HG02571 (cell line): ENCODE measurements at regions not wholly inside any gene's neighbourhood (a gene's known extent, or its start where the extent isn't known, plus 50 kb on each side); places are given as distances from the start of the nearest gene placed in this dataset.
"Not testable (repeated sequence)": the region's sequence is repeated elsewhere in the genome, so short reads cannot be mapped to it uniquely, and the experiment has no call there.

Experiments used
- ATAC-seq: cut with Tn5 transposase; IDR thresholded peaks from one replicate; pipeline ENCODE4 v1.9.1; 2021; ENCODE audit warnings: mild to moderate bottlenecking, moderate library complexity; ENCODE audit not compliant: unreplicated experiment

DNA sequence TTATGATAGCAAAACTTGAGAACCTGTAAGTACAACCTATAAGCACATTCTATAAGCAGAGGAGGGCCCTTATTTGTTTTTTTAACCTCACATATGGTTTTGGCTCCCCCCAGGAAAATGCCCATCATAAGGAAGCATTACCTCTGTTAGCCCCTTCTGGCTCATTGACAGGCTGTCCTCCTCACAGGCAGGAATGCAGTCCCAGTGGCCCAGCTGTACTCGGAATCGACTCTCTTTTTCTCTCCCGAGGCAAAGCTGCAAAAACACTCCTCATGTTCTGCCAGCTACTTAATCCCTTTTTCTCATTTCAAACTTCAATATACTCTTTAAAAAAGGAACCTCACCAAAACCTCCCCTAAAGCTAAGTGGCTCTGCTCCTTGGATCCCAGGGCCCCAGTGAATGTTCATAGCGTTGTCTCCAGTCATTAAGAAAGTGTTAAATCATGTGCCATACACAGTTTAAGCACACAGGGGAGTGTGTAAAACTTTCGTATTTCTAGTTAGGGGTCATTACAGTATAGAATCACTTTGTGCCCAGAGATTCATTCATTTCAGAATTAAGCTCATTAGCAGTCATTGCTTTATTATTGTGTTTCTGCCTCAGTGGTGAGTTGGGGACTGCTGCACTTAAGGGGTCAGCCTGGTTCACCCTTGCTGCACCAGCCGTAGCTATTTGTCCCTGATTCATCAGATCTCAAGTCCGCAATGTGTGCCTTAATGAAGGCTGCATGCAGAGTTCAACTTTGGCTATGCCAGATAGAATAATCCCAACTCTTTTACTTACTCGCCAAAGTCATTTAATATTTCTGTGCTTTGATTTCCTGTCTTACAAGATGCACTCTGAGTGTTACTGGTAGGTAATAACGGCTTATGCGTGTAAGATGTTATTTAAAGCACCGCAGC is 57.6 kb downstream of the JRKL start:
- ATAC-seq = no peak

DNA sequence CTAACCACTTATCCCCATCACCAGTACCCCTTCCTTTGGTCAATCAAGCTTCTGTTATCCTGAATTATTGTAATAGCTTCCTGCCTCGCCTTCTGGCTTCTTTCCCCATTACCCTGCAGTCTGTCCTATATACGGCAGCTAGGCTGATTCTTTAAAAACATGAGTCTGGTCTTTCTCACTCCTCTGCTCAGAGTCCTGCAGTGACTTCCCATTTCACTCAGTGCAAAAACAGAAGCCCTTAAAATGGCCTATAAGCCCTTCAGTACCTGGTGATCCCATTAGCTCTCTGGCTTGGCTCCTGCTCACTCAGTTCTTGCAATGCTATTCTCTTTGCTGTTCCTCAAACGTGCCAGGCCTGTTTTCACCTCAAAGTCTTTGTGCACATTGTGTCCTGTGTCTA is 58.4 kb downstream of the JRKL start:
- no peak for ATAC-seq

DNA sequence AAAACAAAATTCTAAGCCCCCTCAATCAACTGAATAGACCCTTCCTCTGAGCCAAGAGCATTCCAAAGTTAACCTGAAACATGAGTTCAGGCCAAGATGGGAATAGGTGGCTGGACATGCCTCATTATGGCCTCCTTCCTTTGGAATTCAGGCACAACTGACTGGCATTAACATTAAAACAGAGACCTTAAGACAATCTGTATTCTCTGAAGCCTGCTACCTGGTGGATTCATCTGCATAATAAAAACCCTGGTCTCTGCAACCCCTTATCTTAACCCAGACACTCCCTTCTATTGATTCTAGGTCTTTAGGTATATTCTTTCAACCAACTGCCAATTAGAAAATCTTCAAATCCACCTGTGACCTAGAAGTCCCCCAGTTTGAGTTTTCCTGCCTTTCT is 66.3 kb downstream of the JRKL start:
- no peak for ATAC-seq

DNA sequence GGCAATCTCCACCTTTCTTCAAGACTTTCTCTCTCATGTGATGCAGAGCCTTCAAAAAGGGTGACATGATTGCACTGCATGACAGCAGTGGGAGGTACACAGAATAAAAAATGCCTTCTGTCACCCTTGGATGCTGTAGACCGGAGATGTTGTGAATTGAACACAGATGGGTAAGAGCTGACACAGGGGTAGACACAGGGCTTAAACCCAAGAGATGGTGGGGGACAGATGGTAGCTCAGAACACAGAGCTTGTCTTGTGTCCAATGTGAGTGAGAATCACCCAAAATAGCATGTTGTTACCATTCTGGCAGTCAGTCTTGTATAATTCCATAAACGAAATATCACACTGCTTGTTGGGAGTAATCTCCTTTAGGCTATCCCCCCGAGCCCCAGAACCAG is 69.9 kb downstream of the JRKL start:
- ATAC-seq = no peak

DNA sequence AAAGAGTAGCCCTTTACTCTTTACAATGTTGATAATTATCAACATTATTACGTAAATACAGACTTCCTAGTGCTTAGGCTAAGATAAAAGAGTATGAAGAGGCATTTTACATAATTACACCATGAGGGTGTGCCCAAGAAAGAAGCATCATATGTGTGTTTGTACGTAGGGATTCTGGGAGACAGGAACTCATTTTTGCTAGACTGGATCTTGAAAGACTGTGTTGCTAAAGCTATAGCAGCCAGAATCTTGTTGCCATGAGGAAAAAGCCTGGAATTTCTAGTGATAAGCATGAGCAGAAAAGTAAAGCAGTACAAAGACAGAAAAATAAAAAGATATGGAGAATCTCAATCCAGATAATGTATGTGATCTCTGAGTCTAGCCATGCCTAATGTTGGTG is 72.1 kb downstream of the JRKL start:
- ATAC-seq = no peak

DNA sequence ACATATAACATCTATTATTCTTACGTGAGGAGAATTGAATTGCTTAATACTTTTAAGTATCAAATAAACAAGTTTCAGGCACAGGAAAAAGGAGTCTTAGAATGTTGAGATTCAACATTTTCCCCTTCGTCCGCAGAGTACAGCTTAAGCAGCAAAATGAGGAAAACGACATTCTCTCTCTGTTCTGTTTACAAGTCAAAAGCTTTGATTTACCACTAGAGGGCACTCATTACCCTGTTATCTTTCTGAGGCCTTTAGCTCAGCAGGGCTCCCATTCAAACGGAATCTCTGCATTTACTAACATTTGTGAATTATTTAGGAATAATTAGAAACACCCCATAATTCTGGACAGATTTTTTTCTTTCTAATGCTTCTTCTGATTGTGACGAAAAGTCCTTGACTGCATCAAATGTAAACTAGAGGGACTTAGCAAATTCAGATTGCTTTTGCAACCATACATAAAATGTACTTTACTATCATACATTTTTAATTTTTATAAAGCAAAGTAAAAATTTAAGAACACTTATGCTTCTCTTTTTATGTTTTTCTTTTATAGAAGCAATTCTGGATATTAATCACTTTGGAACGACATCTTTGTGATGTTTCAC is 75.0 kb downstream of the JRKL start:
- peak; percentile 83 for ATAC-seq

DNA sequence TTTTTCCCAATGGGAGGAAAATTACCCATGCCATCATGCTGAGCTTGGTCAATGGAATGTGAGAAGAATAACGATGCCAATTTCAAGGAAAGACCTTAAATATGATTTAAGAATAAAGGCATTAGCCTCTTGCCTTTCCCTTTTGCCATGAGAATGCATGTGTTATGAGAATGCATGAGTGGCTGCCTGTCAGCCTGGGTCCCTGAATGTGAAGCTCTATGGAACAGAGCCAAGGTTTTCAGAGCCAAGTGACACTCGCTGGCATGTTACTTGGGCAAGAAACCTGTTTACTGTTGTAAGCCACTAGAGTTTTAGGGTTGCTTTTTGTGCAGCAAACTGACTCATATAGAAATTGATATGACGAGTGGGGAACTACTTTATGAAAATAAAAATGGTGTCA is 75.7 kb downstream of the JRKL start:
- ATAC-seq = no peak

DNA sequence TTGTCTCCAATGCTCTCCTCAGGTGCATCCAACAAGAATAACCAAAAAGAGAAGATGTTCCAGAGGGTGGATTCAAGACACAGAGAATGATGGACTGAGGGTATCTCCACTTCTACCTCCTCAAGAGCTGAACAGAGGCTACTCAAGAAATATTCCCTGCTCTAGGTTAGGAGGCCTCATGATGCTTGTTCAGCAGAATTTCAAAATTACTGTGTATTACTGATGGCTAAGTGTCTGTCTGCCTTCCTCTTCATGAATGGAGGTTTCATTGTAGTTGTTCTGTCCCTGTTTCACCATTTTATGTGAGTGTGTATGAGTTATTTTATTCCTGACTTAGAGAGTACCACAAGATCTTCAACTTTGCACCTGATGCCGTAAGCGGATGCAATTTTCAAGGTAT is 76.8 kb downstream of the JRKL start:
- no peak for ATAC-seq

DNA sequence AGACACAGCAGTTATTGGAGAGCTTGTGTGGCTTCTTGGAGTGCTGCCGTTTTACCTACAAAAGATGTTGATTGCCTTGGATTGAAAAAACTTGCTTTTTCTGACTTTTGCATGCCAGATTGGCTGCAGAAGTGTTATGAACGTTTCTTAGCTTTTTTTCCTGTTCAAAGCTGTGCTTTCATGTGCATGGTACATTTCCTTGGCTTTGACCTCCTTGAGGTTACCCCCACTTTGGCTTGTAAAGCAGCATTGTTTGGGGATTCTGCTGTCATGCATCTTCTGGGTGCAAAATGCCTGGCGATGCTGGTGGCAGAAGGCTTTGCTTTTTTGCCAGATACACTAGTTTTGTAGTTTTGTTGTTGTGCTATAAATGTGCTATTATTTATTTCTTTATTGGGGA is 80.0 kb downstream of the JRKL start:
- no peak for ATAC-seq

DNA sequence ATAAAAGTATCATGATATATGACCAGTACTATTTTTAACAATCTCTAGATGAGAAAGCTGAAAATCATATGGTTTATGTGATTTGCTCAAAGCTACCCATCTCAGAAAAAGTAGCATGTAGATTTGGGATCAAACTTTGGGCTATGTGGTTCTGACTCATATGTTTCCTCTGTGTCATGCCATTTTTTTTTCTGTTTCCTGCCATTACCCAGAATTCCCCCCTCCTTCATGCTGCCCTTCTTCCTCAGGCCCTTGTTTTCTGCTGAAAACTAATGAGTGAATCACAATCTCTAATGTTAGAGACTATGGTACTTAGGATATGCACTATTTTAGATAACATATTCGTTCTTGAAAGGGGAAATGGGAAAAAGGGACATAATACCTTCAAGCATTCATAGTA is 80.7 kb downstream of the JRKL start:
- ATAC-seq = no peak

DNA sequence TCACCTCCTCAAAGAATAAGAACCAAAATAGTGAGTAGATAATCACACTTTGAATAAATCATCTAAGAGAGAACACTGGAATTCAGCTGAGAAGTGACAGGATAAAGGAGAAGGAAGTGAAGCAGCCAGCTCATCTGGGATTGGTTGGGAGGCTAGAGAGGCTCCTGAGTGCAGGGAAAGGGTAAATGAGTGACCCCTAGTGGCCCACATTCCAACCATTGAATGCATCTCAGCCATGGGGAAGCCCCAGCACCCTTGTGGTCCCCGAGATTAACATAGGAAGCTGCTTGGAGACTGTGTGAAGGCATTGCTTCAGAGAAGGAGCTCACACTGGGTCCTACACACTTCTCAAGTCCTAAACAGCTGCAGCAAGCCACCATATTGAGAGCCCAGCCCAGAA is 82.3 kb downstream of the JRKL start:
- peak; percentile 63 for ATAC-seq

DNA sequence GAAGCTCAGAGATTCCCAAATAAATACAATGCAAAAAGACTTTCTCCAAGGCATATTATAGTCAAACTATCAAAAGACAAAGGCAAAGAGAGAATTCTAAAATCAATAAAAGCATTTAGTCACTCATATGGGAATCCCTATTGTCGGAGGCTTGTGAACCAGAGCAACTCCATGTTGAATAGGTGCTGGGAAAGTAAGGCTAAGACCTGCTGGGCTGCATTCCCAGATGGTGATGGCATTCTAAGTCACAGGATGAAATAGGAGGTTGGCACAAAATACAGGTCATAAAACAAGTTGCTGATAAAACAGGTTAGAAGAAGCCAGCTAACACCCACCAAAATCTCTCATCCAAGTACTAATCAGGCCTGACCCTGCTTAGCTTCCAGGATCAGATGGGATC is 84.5 kb downstream of the JRKL start:
- no peak for ATAC-seq

DNA sequence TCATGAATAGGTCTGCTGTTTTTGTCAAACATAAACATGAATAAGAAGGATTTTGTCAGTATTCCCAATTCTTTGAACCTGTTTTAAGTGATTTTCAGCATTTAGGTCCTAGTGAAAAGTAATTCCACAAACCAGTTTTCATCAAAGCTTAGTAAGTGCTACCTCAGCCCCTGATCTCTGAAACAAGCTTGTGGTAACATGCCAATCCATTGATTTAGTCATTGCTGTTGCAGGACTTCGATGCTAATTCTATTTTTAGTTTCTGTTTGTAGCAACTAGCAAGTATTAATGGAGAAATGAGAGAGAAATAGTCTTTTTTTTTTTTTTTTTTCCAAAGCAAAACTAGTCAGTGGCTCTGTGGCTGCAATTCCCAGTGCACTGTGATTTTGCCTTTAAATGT is 91.4 kb downstream of the JRKL start:
- no peak for ATAC-seq

DNA sequence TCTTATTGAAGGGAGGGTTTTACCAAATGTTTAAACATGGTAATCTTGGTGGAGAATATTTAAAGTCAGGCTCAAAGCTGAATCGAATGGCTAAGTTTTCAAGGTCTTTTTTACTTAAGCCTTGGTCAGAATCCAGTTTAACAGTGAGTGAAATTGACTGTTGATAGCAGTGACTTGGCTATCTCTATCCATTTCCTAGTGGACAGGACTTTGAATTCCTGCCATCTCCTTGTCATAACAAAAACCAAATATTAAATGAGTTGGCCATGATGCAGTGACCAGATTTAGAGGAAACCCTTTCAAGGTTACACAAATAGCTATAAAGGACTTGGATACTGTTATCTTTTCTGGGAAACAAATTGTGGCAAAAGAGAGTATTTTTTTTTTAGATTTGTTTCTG is 92.0 kb downstream of the JRKL start:
- ATAC-seq = no peak

DNA sequence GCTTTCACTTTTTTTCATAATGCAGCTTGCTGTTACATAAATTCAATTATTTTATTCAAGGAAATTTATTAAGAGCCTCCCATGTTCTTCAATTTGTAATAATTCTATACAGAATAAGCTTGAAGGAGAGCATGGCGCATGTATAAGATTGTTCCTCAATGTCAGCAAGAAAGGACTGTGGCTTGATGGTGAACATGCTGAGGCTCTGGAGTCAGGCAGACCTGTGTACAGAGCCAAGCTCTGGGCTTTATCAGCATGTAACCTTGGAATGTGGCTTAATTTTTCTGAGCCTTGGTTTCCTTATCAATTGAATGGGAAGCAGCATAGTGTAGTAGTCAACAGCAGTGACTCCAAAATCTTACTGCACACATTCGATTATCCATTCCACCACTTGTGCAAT is 92.4 kb downstream of the JRKL start:
- ATAC-seq = no peak

DNA sequence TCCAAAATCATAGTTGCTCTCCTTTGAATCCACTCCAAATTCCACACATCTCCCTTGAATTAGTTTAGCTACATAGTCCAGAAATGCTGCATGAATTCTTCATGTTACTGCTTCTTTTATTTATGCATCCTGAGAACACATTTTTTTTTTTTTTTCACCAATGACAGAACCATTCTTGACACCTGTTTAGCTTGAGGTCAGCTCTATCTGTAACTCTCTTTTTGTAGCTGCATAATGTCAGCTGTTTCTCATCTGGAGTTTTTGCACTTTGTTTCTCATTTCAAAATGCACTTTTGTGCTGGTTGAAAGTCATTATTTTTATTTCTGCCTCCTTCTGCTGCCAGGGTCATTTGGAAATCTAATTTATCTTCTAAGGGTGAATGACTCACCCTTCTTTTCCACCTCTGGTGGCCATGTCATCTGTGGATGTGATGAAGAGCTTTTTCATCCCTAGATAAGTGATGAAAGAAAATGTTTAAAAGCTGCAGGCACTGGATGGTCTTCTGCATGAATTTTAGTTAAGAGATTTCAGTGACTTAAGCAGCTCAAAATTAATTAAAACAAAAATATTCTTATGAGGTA is 93.7 kb downstream of the JRKL start:
- ATAC-seq = no peak

DNA sequence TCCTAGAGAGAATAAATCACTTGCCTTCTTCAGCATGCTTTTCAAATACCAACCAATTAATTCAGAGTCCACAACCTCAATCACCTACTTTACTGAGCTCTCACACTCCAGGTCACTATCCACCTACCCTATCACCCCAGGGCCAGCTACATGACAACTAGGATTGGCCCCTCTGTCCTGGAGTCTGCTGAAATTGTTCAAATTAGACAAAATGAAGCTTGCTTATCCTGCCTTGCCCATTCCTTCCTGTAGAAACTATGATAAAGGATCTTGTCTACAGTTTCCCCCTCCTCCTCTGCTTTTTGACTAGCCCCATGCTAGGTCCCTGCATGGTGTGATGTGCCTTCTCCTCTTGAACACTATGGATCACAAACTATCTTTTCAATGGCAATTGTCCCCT is 94.5 kb downstream of the JRKL start:
- ATAC-seq = no peak

DNA sequence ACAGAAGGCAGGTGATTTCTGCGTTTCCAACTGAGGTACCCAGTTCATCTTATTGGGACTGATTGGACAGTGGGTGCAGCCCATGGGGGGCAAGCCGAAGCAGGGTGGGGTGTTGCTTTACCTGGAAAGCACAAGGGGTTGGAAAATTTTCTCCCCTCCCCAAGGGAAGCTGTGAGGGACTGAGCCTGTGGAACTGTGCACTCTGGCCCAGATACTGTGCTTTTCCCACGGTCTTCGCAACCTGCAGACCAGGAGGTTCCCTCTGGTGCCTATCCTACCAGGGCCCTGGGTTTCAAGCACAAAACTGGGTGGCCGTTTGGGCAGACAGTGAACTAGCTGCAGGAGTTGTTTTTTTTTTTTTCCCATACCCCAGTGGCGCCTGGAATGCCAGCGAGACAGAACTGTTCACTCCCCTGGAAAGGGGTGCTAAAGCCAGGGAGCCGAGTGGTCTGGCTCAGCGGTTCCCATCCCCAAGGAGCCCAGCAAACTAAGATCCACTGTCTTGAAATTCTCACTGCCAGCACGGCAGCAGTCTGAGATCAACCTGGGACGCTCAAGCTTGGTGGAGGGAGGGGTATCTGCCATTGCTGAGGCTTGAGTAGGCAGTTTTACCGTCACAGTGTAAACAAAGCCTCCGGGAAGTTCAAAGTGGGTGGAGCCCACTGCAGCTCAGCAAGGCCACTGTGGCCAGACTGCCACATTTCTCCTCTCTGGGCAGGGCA is 97.2 kb downstream of the JRKL start:
- no peak for ATAC-seq

DNA sequence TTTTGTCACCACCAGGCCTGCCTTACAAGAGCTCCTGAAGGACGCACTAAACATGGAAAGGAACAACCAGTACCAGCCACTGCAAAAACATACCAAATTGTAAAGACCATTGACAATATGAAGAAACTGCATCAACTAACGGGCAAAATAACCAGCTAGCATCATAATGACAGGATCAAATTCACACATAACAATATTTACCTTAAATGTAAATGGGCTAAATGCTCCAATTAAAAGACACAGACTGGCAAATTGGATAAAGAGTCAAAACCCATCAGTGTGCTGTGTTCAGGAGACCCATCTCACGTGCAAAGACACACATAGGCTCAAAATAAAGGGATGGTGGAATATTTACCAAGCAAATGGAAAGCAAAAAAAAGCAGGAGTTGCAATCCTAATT is 99.1 kb downstream of the JRKL start:
- not testable (repeated sequence) for ATAC-seq

DNA sequence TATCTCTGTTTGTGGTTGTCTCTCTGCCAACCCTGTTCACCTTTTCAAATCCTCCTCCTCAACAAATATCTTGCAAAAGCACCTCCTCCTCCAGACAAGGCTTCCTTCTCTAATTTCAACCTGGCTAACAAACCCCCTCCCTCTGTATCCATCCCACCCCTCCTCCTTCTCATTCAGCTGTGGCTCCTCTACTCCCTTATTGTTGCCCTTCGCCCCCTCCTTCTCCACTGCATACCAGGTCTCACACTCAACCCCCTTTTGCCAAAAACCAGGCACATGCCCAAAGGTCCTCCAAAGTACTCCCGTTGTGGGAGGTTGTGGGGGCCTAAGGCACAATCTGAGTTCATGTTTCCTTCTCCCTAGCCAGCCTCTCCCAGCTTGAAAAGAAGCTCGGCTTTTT is 110.6 kb downstream of the JRKL start:
- ATAC-seq = no peak

DNA sequence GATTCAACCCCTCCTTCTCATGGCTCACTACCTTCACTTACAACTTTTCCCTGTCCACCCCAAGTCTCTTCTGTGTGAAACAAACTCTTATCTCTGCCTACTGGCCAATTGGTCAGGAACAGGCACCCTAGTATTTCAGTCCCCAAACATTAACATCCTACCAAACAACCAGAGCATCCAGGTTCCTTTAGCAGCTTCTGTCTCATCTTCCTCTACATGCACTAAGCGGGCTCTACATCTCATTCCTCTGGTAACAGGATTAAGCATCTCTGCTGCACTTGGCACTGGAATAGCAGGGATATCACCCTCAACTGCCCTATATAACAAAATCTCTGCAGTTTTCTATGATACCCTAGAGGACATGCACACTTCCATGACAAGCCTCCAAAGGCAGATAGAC is 116.2 kb downstream of the JRKL start:
- no peak for ATAC-seq

DNA sequence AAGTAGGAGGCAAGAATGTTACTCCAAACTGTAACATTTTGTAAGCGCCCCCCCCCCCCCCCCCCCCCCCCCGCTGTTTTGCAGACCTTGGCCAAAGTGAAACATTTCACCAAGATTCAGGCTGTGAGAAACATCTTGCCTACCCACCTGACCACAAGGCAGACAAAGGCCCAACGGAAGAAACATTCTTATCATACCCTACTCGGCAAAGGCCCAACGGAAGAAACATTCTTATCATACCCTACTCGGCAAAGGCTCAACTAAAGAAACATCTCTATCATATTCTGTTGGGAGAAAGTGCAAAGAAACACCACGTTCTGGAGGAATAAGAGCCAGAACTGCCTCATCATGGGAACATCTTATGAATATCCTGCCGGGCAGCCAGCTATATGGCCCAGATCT is 117.1 kb downstream of the JRKL start:
- ATAC-seq = no peak
